ENCODE measurements at regions not wholly inside any gene's neighbourhood (a gene's known extent, or its start where the extent isn't known, plus 50 kb on each side); places are given as distances from the start of the nearest gene placed in this dataset.

- Histone ChIP-seq H3K79me2 (ENCODE audit: control insufficient read depth, insufficient read depth, low read length) (no peaks in the 10 kb centered on the region), H3K36me3 (ENCODE audit: control insufficient read depth in 2 of 2, insufficient read depth in 2 of 2, low read length in 1 of 2) (no peaks in the 10 kb centered on the region), H3K27ac (ENCODE audit: control insufficient read depth, insufficient read depth) (no peak overlapping the region), H2AFZ (ENCODE audit: control insufficient read depth, low read depth, low read length) (no peak overlapping the region), H3K9me3 (replicated peaks; ENCODE audit: control insufficient read depth, insufficient read depth, low read length) (no peaks in the 10 kb centered on the region), H3K27me3 (replicated peaks in 1 of 2; ENCODE audit: control insufficient read depth in 2 of 2, insufficient read depth in 2 of 2, low read length in 1 of 2) (no peaks in the 10 kb centered on the region), H4K20me1 (ENCODE audit: control insufficient read depth, insufficient read depth) (no peaks in the 10 kb centered on the region), H3K4me1 (ENCODE audit: control insufficient read depth, insufficient read depth, low read length) (no peaks in the 10 kb centered on the region), H3K9ac (ENCODE audit: control insufficient read depth, insufficient read depth, low read length) (no peak overlapping the region), H3K4me2 (ENCODE audit: control insufficient read depth, insufficient read depth) (no peak overlapping the region), H3K4me3 (no peak overlapping the region)
- SMC1A ChIA-PET (ENCODE audit: uncharacterized antibody, unreplicated experiment): no interaction called here
- in situ Hi-C loops (cut with MboI): no loop called here
- no peak for ATAC-seq
- RAD21 ChIA-PET (ENCODE audit: unreplicated experiment): no interaction called here
- FAIRE-seq: no peak
- no TSS peak for BruUV-seq (replicated peaks)
- TF ChIP-seq SMAD1 (IDR thresholded peaks at IDR 0.05; ENCODE audit: low read depth, partially characterized antibody) (no peak), FOXK2 (IDR thresholded peaks at IDR 0.05) (no peak), MTA2 (IDR thresholded peaks at IDR 0.05; ENCODE audit: low read depth) (no peak), USF1 (IDR thresholded peaks at IDR 0.05; ENCODE audit: borderline replicate concordance, extremely low read length, insufficient read depth, low read depth, low read length) (no peak), STAT3 (IDR thresholded peaks at IDR 0.05; ENCODE audit: low read depth, low read length) (no peak), ZNF217 (IDR thresholded peaks at IDR 0.05) (no peak), KDM1A (IDR thresholded peaks at IDR 0.05; ENCODE audit: borderline replicate concordance) (no peak)
- TF ChIP-seq, protein P1, sequence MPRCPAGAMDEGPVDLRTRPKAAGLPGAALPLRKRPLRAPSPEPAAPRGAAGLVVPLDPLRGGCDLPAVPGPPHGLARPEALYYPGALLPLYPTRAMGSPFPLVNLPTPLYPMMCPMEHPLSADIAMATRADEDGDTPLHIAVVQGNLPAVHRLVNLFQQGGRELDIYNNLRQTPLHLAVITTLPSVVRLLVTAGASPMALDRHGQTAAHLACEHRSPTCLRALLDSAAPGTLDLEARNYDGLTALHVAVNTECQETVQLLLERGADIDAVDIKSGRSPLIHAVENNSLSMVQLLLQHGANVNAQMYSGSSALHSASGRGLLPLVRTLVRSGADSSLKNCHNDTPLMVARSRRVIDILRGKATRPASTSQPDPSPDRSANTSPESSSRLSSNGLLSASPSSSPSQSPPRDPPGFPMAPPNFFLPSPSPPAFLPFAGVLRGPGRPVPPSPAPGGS (IDR thresholded peaks at IDR 0.05; ENCODE audit: borderline replicate concordance, insufficient read depth, low read depth, low read length, poor library complexity, severe bottlenecking): no peak
- CTCF ChIA-PET: no interaction called here
- 0% methylated on average over 1 of the region's 1 CpG for WGBS (ENCODE audit: insufficient coverage, insufficient replicate concordance, low lambda C conversion rate, missing lambda C conversion rate)
- no peak for DNase-seq (ENCODE audit: low read depth, low spot score)
- POLR2A ChIA-PET: no interaction called here
- intact Hi-C loops (cut with micrococcal nuclease; ENCODE audit: unreplicated experiment): no loop called here
Observed at GRCh38 chr13:72139192-72139591, 272.2 kb upstream of the DACH1 start.
